ENCODE measurements at regions not wholly inside any gene's neighbourhood (a gene's known extent, or its start where the extent isn't known, plus 50 kb on each side); places are given as distances from the start of the nearest gene placed in this dataset.

- H3K36me3 ChIP-seq: no peaks in the 10 kb centered on the region
- no peak overlapping the region for H3K4me3 ChIP-seq
- TF ChIP-seq POLR2AphosphoS5 (IDR thresholded peaks at IDR 0.05) (no peak), POLR2A (IDR thresholded peaks at IDR 0.05) (no peak), CTCF (IDR thresholded peaks at IDR 0.05) (no peak)
- no peak for DNase-seq (ENCODE audit: low spot score in 2 of 2)
- no peak overlapping the region for H3K27ac ChIP-seq
- H3K9me3 ChIP-seq: no peaks in the 10 kb centered on the region
- H3K4me1 ChIP-seq: no peaks in the 10 kb centered on the region
- peaks cover 0 to 67% of the 10 kb centered on the region in 2 donors for H3K27me3 ChIP-seq
- intact Hi-C loops (cut with DNase I; ENCODE audit: low total_unique reads): no loop called here
Measured at GRCh38 chr17:79176792-79177601, 102.4 kb downstream of the ENGASE start.

DNA sequence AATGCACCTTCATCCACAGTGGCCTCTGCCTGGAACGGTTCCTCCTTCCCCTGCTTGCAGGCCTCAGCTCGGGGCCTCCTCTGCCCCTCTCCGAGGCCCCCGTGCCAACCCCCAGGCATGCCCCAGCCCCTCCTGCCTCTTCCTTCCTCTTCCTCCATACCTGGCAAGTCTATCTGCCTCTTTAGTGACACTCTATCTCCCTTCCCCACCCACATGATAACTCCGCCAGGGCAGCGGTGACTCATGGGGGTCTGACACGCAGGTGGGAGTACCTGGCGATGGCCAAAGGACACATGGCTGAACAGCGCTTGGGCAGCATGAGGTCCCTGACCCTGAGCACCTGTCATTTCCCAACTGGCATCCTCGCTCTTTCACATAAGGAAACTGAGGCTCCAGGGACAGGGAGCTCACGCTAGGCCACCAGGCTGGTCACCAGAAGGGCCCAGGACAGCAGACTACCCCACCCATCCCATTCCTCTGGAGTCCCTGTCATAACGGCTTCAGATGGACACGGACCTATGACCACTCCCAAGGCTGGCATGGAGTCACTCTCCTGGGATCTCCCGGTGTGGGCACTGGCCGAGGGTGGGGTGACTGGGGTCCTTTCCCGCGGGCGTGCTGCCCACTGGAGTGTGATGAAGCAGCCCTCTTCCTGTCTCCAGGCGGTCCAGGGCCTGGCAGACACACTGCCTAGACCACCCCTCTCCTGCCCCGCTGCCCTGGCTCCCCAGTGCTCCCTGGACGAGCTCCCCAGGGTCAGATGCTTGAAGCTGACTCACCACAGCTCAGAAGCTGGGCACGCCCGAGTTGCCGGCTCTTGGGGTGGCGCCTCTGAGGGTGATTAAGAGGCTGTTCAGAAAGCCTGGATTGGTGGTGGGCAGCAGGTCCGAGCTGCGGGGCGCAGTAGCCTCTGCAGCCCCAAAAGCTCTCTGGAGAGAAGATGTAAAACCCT is 100.6 kb downstream of the ENGASE start:
- H3K4me1 ChIP-seq: no peaks in the 10 kb centered on the region
- intact Hi-C loops (cut with DNase I; ENCODE audit: low total_unique reads): loop anchor here (5.0 kb wide), 1 partner anchor 1268 kb away; no protein-coding TSS in a partner anchor
- no peak overlapping the region for H3K4me3 ChIP-seq
- H3K27ac ChIP-seq: no peak overlapping the region
- TF ChIP-seq CTCF (IDR thresholded peaks at IDR 0.05) (no peak), POLR2A (IDR thresholded peaks at IDR 0.05) (no peak), POLR2AphosphoS5 (IDR thresholded peaks at IDR 0.05) (no peak)
- H3K27me3 ChIP-seq: peaks cover 0 to 55% of the 10 kb centered on the region in 2 donors
- no peaks in the 10 kb centered on the region for H3K36me3 ChIP-seq
- no peak for DNase-seq (ENCODE audit: low spot score in 2 of 2)
- no peaks in the 10 kb centered on the region for H3K9me3 ChIP-seq

- no peaks in the 10 kb centered on the region for H3K4me1 ChIP-seq
- DNase-seq (ENCODE audit: low spot score in 2 of 2): no peak
- no peak overlapping the region for H3K4me3 ChIP-seq
- no peak overlapping the region for H3K27ac ChIP-seq
- TF ChIP-seq POLR2AphosphoS5 (IDR thresholded peaks at IDR 0.05): no peak
- no peak for TF ChIP-seq CTCF (IDR thresholded peaks at IDR 0.05)
- no peak for TF ChIP-seq POLR2A (IDR thresholded peaks at IDR 0.05)
- no peaks in the 10 kb centered on the region for H3K36me3 ChIP-seq
- H3K27me3 ChIP-seq: peaks cover 0 to 53% of the 10 kb centered on the region in 2 donors
- intact Hi-C loops (cut with DNase I; ENCODE audit: low total_unique reads): loop anchor here (5.0 kb wide), 1 partner anchor 1267 kb away; no protein-coding TSS in a partner anchor
- no peaks in the 10 kb centered on the region for H3K9me3 ChIP-seq
Measured at GRCh38 chr17:79174193-79174765, 99.7 kb downstream of the ENGASE start.

- TF ChIP-seq POLR2AphosphoS5 (IDR thresholded peaks at IDR 0.05) (no peak), CTCF (IDR thresholded peaks at IDR 0.05) (no peak), POLR2A (IDR thresholded peaks at IDR 0.05) (no peak)
- Histone ChIP-seq H3K27ac (no peak overlapping the region), H3K4me1 (no peaks in the 10 kb centered on the region), H3K9me3 (no peaks in the 10 kb centered on the region), H3K36me3 (no peaks in the 10 kb centered on the region), H3K4me3 (no peak overlapping the region), H3K27me3 (peaks cover 0 to 53% of the 10 kb centered on the region in 2 donors)
- DNase-seq (ENCODE audit: low spot score in 2 of 2): no peak
- intact Hi-C loops (cut with DNase I; ENCODE audit: low total_unique reads): loop anchor here (5.0 kb wide), 1 partner anchor 1264 kb away; no protein-coding TSS in a partner anchor
Measured at GRCh38 chr17:79171188-79171587, 96.6 kb downstream of the ENGASE start.

Measured in breast epithelium (tissue), 4 donors.